ENCODE measurements at regions not wholly inside any gene's neighbourhood (a gene's known extent, or its start where the extent isn't known, plus 50 kb on each side); places are given as distances from the start of the nearest gene placed in this dataset.

DNA sequence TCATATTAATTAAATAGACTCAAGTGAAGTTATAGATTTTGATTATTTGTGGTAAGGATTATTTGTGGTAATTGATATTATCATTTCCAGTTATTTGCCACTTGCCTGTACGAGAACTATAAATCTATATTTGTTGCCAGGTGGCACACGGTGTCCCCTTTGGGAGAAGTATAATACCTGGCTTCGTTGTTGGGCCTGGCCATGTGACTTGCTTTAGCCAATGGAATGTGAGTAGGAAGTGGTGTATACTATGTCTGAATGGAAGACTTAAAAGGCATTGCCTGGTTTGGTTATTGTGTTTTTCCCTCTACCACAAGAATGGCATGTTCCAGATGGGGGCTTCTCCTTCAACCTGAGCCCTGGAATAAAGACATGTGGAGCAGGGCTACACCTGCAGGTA, 228.1 kb downstream of the CDC5L start:
- ATAC-seq (no peak), DNase-seq (no peak)
- Mint-ChIP-seq H3K4me3 (no peak overlapping the region), H3K4me1 (peaks cover 0 to 4% (median 0%) of the 10 kb centered on the region in 7 donors), H3K27me3 (peaks cover 0 to 3% (median 0%) of the 10 kb centered on the region in 5 donors), H3K9me3 (no peaks in the 10 kb centered on the region), H3K27ac (no peak overlapping the region), H3K36me3 (no peaks in the 10 kb centered on the region)
- Histone ChIP-seq H3K4me1 (ENCODE audit: control insufficient read depth in 2 of 2, insufficient read depth in 2 of 2, low read length in 2 of 2) (no peaks in the 10 kb centered on the region), H3K27me3 (ENCODE audit: control insufficient read depth in 2 of 2, insufficient read depth in 2 of 2, low read length in 2 of 2) (no peaks in the 10 kb centered on the region), H3K9me3 (ENCODE audit: control insufficient read depth in 2 of 3, low read length in 3 of 3) (no peaks in the 10 kb centered on the region), H3K4me3 (ENCODE audit: low read length) (no peak overlapping the region), H3K27ac (ENCODE audit: low read depth, low read length) (no peak overlapping the region), H3K36me3 (ENCODE audit: control insufficient read depth in 2 of 3, insufficient read depth in 3 of 3, low read length in 3 of 3) (no peaks in the 10 kb centered on the region)
- CTCF ChIA-PET, result no interaction called here
- POLR2A ChIA-PET, result no interaction called here
- intact Hi-C loops (cut with micrococcal nuclease), result no loop called here

DNA sequence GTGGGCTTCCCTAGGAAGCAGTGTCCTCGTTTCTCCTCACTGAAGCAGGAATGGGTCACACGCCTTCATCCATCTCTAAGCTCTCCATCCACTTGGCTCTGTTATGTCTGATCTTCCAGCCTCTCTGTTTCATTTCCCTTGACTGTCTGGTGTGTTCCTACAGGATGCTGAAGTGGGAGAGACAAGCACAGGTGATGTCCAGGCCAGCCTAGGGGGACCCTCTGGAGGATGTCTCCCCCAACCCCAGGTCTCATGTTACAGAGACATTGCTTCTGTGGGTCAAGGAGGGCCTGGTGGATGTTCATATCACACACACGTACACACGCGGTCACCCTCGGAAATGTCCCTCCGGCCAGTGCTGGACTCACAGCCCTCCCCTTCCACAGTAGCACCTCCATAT, 229.9 kb downstream of the CDC5L start:
- H3K4me3 Mint-ChIP-seq, result peak overlapping the region in 1 of 10 donors; percentile 38
- no peak overlapping the region for H3K27ac Mint-ChIP-seq
- peaks cover 0 to 4% (median 3%) of the 10 kb centered on the region in 5 donors for H3K27me3 Mint-ChIP-seq
- H3K4me1 Mint-ChIP-seq, result peaks cover 0 to 8% (median 0%) of the 10 kb centered on the region in 7 donors
- no peaks in the 10 kb centered on the region for H3K9me3 Mint-ChIP-seq
- CTCF ChIA-PET, result no interaction called here
- Histone ChIP-seq H3K27ac (ENCODE audit: low read depth, low read length) (no peak overlapping the region), H3K4me1 (ENCODE audit: control insufficient read depth in 2 of 2, insufficient read depth in 2 of 2, low read length in 2 of 2) (no peaks in the 10 kb centered on the region), H3K27me3 (ENCODE audit: control insufficient read depth in 2 of 2, insufficient read depth in 2 of 2, low read length in 2 of 2) (no peaks in the 10 kb centered on the region), H3K36me3 (ENCODE audit: control insufficient read depth in 2 of 3, insufficient read depth in 3 of 3, low read length in 3 of 3) (no peaks in the 10 kb centered on the region), H3K9me3 (ENCODE audit: control insufficient read depth in 2 of 3, low read length in 3 of 3) (no peaks in the 10 kb centered on the region), H3K4me3 (ENCODE audit: low read length) (no peak overlapping the region)
- H3K36me3 Mint-ChIP-seq, result no peaks in the 10 kb centered on the region
- intact Hi-C loops (cut with micrococcal nuclease), result no loop called here
- POLR2A ChIA-PET, result no interaction called here
- DNase-seq (no peak), ATAC-seq (no peak)

DNA sequence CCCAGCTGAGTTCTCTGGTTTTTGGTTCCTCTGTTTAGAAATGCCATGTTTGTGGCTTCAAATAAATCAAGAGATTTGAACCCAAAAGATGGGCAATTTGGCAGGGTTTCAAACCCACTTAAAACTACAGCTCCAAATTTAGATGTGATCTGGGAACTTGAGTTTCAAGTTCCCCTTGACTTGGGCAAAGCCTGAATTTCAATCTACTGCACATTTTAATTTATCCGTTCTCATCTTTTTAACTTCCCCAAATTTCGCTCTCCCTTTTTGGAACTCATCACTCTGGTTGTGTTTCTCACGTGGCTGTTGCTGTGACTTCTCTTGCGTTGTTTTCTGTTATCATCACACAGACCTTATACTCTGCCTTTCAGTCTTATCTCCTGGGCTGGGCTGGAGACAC, 230.9 kb downstream of the CDC5L start:
- Histone ChIP-seq H3K4me3 (ENCODE audit: low read length) (no peak overlapping the region), H3K27me3 (ENCODE audit: control insufficient read depth in 2 of 2, insufficient read depth in 2 of 2, low read length in 2 of 2) (no peaks in the 10 kb centered on the region), H3K9me3 (ENCODE audit: control insufficient read depth in 2 of 3, low read length in 3 of 3) (no peaks in the 10 kb centered on the region), H3K27ac (ENCODE audit: low read depth, low read length) (no peak overlapping the region), H3K4me1 (ENCODE audit: control insufficient read depth in 2 of 2, insufficient read depth in 2 of 2, low read length in 2 of 2) (no peaks in the 10 kb centered on the region), H3K36me3 (ENCODE audit: control insufficient read depth in 2 of 3, insufficient read depth in 3 of 3, low read length in 3 of 3) (no peaks in the 10 kb centered on the region)
- intact Hi-C loops (cut with micrococcal nuclease), result no loop called here
- Mint-ChIP-seq H3K27me3 (peaks cover 0 to 4% (median 3%) of the 10 kb centered on the region in 5 donors), H3K36me3 (no peaks in the 10 kb centered on the region), H3K4me3 (no peak overlapping the region), H3K9me3 (no peaks in the 10 kb centered on the region), H3K27ac (no peak overlapping the region), H3K4me1 (peaks cover 0 to 9% (median 0%) of the 10 kb centered on the region in 7 donors)
- CTCF ChIA-PET, result interaction anchor here (1.3 kb wide), 1 partner anchor 12 kb away, joined by 3 read pairs; no protein-coding TSS in a partner anchor
- POLR2A ChIA-PET, result no interaction called here
- DNase-seq, result no peak
- no peak for ATAC-seq

GRCh38 chr6:44620922-44621321, 233.4 kb downstream of the CDC5L start:
- Histone ChIP-seq H3K27ac (ENCODE audit: low read depth, low read length) (no peak overlapping the region), H3K9me3 (ENCODE audit: control insufficient read depth in 2 of 3, low read length in 3 of 3) (no peaks in the 10 kb centered on the region), H3K4me1 (ENCODE audit: control insufficient read depth in 2 of 2, insufficient read depth in 2 of 2, low read length in 2 of 2) (no peaks in the 10 kb centered on the region), H3K36me3 (ENCODE audit: control insufficient read depth in 2 of 3, insufficient read depth in 3 of 3, low read length in 3 of 3) (no peaks in the 10 kb centered on the region), H3K27me3 (ENCODE audit: control insufficient read depth in 2 of 2, insufficient read depth in 2 of 2, low read length in 2 of 2) (no peaks in the 10 kb centered on the region), H3K4me3 (ENCODE audit: low read length) (no peak overlapping the region)
- H3K4me3 Mint-ChIP-seq, result no peak overlapping the region
- H3K9me3 Mint-ChIP-seq, result no peaks in the 10 kb centered on the region
- DNase-seq, result no peak
- intact Hi-C loops (cut with micrococcal nuclease), result no loop called here
- H3K36me3 Mint-ChIP-seq, result no peaks in the 10 kb centered on the region
- no peak overlapping the region for H3K27ac Mint-ChIP-seq
- H3K4me1 Mint-ChIP-seq, result peaks cover 0 to 11% (median 0%) of the 10 kb centered on the region in 7 donors
- CTCF ChIA-PET, result interaction anchor here (0.5 kb wide), 1 partner anchor 817 kb away, joined by 4 read pairs; no protein-coding TSS in a partner anchor
- peaks cover 0 to 4% (median 2%) of the 10 kb centered on the region in 5 donors for H3K27me3 Mint-ChIP-seq
- POLR2A ChIA-PET, result no interaction called here
- ATAC-seq, result no peak

- Histone ChIP-seq H3K27me3 (ENCODE audit: control insufficient read depth in 2 of 2, insufficient read depth in 2 of 2, low read length in 2 of 2) (no peaks in the 10 kb centered on the region), H3K4me3 (ENCODE audit: low read length) (no peak overlapping the region), H3K27ac (ENCODE audit: low read depth, low read length) (no peak overlapping the region), H3K36me3 (ENCODE audit: control insufficient read depth in 2 of 3, insufficient read depth in 3 of 3, low read length in 3 of 3) (no peaks in the 10 kb centered on the region), H3K4me1 (ENCODE audit: control insufficient read depth in 2 of 2, insufficient read depth in 2 of 2, low read length in 2 of 2) (no peaks in the 10 kb centered on the region), H3K9me3 (ENCODE audit: control insufficient read depth in 2 of 3, low read length in 3 of 3) (no peaks in the 10 kb centered on the region)
- intact Hi-C loops (cut with micrococcal nuclease), result no loop called here
- Mint-ChIP-seq H3K9me3 (no peaks in the 10 kb centered on the region), H3K4me1 (peaks cover 0 to 11% (median 0%) of the 10 kb centered on the region in 7 donors), H3K27me3 (peaks cover 0 to 4% (median 2%) of the 10 kb centered on the region in 5 donors), H3K36me3 (no peaks in the 10 kb centered on the region), H3K4me3 (no peak overlapping the region), H3K27ac (no peak overlapping the region)
- ChIA-PET POLR2A (no interaction called here), CTCF (no interaction called here)
- ATAC-seq, result no peak
- DNase-seq, result no peak
Observed at GRCh38 chr6:44621846-44622245, 234.3 kb downstream of the CDC5L start.

GRCh38 chr6:44622555-44622954, 235.0 kb downstream of the CDC5L start:
- H3K4me3 ChIP-seq (ENCODE audit: low read length), result no peak overlapping the region

GRCh38 chr6:44622956-44623355, 235.4 kb downstream of the CDC5L start:
- Histone ChIP-seq H3K27ac (ENCODE audit: low read depth, low read length) (no peak overlapping the region), H3K9me3 (ENCODE audit: control insufficient read depth in 2 of 3, low read length in 3 of 3) (no peaks in the 10 kb centered on the region), H3K4me1 (ENCODE audit: control insufficient read depth in 2 of 2, insufficient read depth in 2 of 2, low read length in 2 of 2) (no peaks in the 10 kb centered on the region), H3K36me3 (ENCODE audit: control insufficient read depth in 2 of 3, insufficient read depth in 3 of 3, low read length in 3 of 3) (no peaks in the 10 kb centered on the region), H3K27me3 (ENCODE audit: control insufficient read depth in 2 of 2, insufficient read depth in 2 of 2, low read length in 2 of 2) (no peaks in the 10 kb centered on the region), H3K4me3 (ENCODE audit: low read length) (no peak overlapping the region)
- no peaks in the 10 kb centered on the region for H3K36me3 Mint-ChIP-seq
- ChIA-PET CTCF (no interaction called here), POLR2A (no interaction called here)
- no peak overlapping the region for H3K4me3 Mint-ChIP-seq
- intact Hi-C loops (cut with micrococcal nuclease), result no loop called here
- DNase-seq, result no peak
- peaks cover 0 to 4% (median 2%) of the 10 kb centered on the region in 5 donors for H3K27me3 Mint-ChIP-seq
- no peaks in the 10 kb centered on the region for H3K9me3 Mint-ChIP-seq
- no peak overlapping the region for H3K27ac Mint-ChIP-seq
- ATAC-seq, result no peak
- H3K4me1 Mint-ChIP-seq, result peaks cover 7 to 18% (median 10%) of the 10 kb centered on the region in 7 donors

More at GRCh38 chr6:44622555-44622954, 235.0 kb downstream of the CDC5L start:
- DNase-seq (no peak), ATAC-seq (no peak)
- intact Hi-C loops (cut with micrococcal nuclease), result no loop called here
- Mint-ChIP-seq H3K9me3 (no peaks in the 10 kb centered on the region), H3K36me3 (no peaks in the 10 kb centered on the region), H3K27ac (no peak overlapping the region), H3K4me3 (no peak overlapping the region), H3K4me1 (peaks cover 6 to 17% (median 6%) of the 10 kb centered on the region in 7 donors), H3K27me3 (peaks cover 0 to 4% (median 2%) of the 10 kb centered on the region in 5 donors)
- Histone ChIP-seq H3K27ac (ENCODE audit: low read depth, low read length) (no peak overlapping the region), H3K4me1 (ENCODE audit: control insufficient read depth in 2 of 2, insufficient read depth in 2 of 2, low read length in 2 of 2) (no peaks in the 10 kb centered on the region), H3K36me3 (ENCODE audit: control insufficient read depth in 2 of 3, insufficient read depth in 3 of 3, low read length in 3 of 3) (no peaks in the 10 kb centered on the region), H3K27me3 (ENCODE audit: control insufficient read depth in 2 of 2, insufficient read depth in 2 of 2, low read length in 2 of 2) (no peaks in the 10 kb centered on the region), H3K9me3 (ENCODE audit: control insufficient read depth in 2 of 3, low read length in 3 of 3) (no peaks in the 10 kb centered on the region)
- ChIA-PET POLR2A (no interaction called here), CTCF (no interaction called here)

All from naive thymus-derived CD4-positive, alpha-beta T cell (primary cell).